Esophagus muscularis mucosa (tissue), 4 donors: ENCODE measurements at regions not wholly inside any gene's neighbourhood (a gene's known extent, or its start where the extent isn't known, plus 50 kb on each side); places are given as distances from the start of the nearest gene placed in this dataset.

Experiments
- EP300 ChIP-seq: sonication (generic); formaldehyde crosslinking; IDR thresholded peaks from one replicate; pipeline ENCODE4 v1.6.1; 2017; ENCODE audit warnings: antibody characterized with exemption
- POLR2A ChIP-seq: fragments of 450-650 bp; IDR thresholded peaks from one replicate; pipeline ENCODE4 v1.6.1; 2017; ENCODE audit warnings: antibody characterized with exemption, moderate library complexity, mild to moderate bottlenecking, low read depth
- POLR2AphosphoS5 ChIP-seq, 2 donors: sonication (generic); formaldehyde crosslinking; IDR thresholded peaks; one replicate each; pipeline ENCODE4 v1.6.1; 2017; ENCODE audit warnings: antibody characterized with exemption in 2 of 2
- TF ChIP-seq, protein P1 (sequence below), 3 experiments: fragments of 200-600 bp in 2 of 3; fragments of 450-650 bp in 1 of 3; sonication (generic) in 2 of 3; IDR thresholded peaks; one replicate each; pipeline ENCODE4 v1.5.1; 2017 to 2019; ENCODE audit warnings: antibody characterized with exemption in 3 of 3, mild to moderate bottlenecking in 2 of 3, moderate library complexity in 1 of 3

DNA sequence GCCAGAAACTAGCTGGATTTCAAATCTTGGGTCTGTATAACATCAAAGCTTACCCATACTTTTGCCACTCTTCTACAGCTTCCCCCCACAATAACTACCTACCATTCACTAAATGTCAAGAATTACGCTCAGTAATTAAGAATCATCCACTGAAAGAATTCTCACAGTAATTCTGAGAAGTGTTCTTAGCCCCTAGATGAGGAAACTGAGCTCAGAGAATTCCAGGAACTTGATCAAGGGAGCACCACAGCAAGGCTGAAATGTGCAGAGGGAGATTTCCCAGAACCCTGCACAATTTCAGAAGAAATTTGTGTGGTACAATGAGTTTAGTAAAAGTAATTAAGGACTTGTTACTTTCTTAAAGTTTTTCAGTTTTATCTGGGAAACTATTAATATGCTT is 194.5 kb upstream of the STK17B start:
- TF ChIP-seq, protein P1, sequence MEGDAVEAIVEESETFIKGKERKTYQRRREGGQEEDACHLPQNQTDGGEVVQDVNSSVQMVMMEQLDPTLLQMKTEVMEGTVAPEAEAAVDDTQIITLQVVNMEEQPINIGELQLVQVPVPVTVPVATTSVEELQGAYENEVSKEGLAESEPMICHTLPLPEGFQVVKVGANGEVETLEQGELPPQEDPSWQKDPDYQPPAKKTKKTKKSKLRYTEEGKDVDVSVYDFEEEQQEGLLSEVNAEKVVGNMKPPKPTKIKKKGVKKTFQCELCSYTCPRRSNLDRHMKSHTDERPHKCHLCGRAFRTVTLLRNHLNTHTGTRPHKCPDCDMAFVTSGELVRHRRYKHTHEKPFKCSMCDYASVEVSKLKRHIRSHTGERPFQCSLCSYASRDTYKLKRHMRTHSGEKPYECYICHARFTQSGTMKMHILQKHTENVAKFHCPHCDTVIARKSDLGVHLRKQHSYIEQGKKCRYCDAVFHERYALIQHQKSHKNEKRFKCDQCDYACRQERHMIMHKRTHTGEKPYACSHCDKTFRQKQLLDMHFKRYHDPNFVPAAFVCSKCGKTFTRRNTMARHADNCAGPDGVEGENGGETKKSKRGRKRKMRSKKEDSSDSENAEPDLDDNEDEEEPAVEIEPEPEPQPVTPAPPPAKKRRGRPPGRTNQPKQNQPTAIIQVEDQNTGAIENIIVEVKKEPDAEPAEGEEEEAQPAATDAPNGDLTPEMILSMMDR (IDR thresholded peaks at IDR 0.05) = no peak
- no peak for TF ChIP-seq POLR2AphosphoS5 (IDR thresholded peaks at IDR 0.05)
- TF ChIP-seq POLR2A = no peak
- no peak for TF ChIP-seq EP300
